OCI-LY1 (cell line): ENCODE measurements at regions not wholly inside any gene's neighbourhood (a gene's known extent, or its start where the extent isn't known, plus 50 kb on each side); places are given as distances from the start of the nearest gene placed in this dataset.
"Not testable (repeated sequence)": the region's sequence is repeated elsewhere in the genome, so short reads cannot be mapped to it uniquely, and the experiment has no call there.

Source experiments
- H2AFZ ChIP-seq: fragments of 200-600 bp; sonication (generic), shearing (Covaris generic); 2 replicates; pipeline ENCODE4 v1.6.0; 2014; ENCODE audit warnings: antibody characterized with exemption, mild to moderate bottlenecking, low read length
- H3F3A ChIP-seq: fragments of 200-600 bp; sonication (generic), shearing (Covaris generic); 2 replicates; pipeline ENCODE4 v1.6.0; 2014; ENCODE audit warnings: mild to moderate bottlenecking, antibody characterized with exemption, low read length, moderate library complexity; ENCODE audit not compliant: insufficient read depth
- H3K27ac ChIP-seq: fragments of 200-600 bp; sonication (generic); 2 replicates; pipeline ENCODE4 v1.5.1; 2014; ENCODE audit warnings: low read length, mixed run types, mild to moderate bottlenecking, low read depth; ENCODE audit not compliant: poor library complexity, severe bottlenecking
- H3K27me3 ChIP-seq: fragments of 200-600 bp; sonication (generic); 2 replicates; pipeline ENCODE4 v1.6.0; 2014; ENCODE audit warnings: antibody characterized with exemption, mild to moderate bottlenecking, low read length, moderate library complexity; ENCODE audit not compliant: insufficient read depth
- H3K36me3 ChIP-seq: fragments of 200-600 bp; sonication (generic); 2 replicates; pipeline ENCODE4 v1.6.1; 2014; ENCODE audit warnings: mild to moderate bottlenecking, antibody characterized with exemption, low read length, moderate library complexity, mixed read lengths; ENCODE audit not compliant: insufficient read depth
- H3K4me1 ChIP-seq: fragments of 200-600 bp; sonication (generic); 2 replicates; pipeline ENCODE4 v1.5.1; 2014; ENCODE audit warnings: mild to moderate bottlenecking, low read length, moderate library complexity; ENCODE audit not compliant: insufficient read depth, severe bottlenecking
- H3K4me2 ChIP-seq: fragments of 200-600 bp; sonication (generic), shearing (Covaris generic); 2 replicates; pipeline ENCODE4 v1.6.1; 2014; ENCODE audit warnings: low read length
- H3K4me3 ChIP-seq: fragments of 200-600 bp; sonication (generic); 2 replicates; pipeline ENCODE4 v1.5.1; 2014; ENCODE audit warnings: low read length, low read depth, mild to moderate bottlenecking, mixed read lengths; ENCODE audit not compliant: poor library complexity, severe bottlenecking
- H3K79me2 ChIP-seq: fragments of 200-600 bp; shearing (Covaris generic); 2 replicates; pipeline ENCODE4 v1.6.1; 2016; ENCODE audit warnings: mixed run types, low read length, mixed read lengths; ENCODE audit not compliant: insufficient read depth
- H3K9ac ChIP-seq: fragments of 200-600 bp; sonication (generic), shearing (Covaris generic); 2 replicates; pipeline ENCODE4 v1.6.1; 2014; ENCODE audit warnings: mild to moderate bottlenecking, low read length, mixed read lengths
- H3K9me2 ChIP-seq: fragments of 200-600 bp; sonication (generic), shearing (Covaris generic); 2 replicates; pipeline ENCODE4 v1.6.1; 2014; ENCODE audit warnings: low read depth, mild to moderate bottlenecking, low read length, mixed read lengths
- H3K9me3 ChIP-seq: fragments of 200-600 bp; shearing (Covaris generic); 2 replicates; pipeline ENCODE4 v1.6.1; 2014; ENCODE audit warnings: low read length, mixed read lengths
- H4K20me1 ChIP-seq: fragments of 200-600 bp; sonication (generic), shearing (Covaris generic); 2 replicates; pipeline ENCODE4 v1.6.0; 2016; ENCODE audit warnings: mild to moderate bottlenecking, low read length; ENCODE audit not compliant: insufficient read depth
- CTCF ChIP-seq: fragments of 200-600 bp; sonication (generic), shearing (Covaris generic); IDR thresholded peaks from 2 replicates; pipeline ENCODE4 v1.5.1; 2017; ENCODE audit warnings: mild to moderate bottlenecking, antibody characterized with exemption, low read length, moderate library complexity, mixed read lengths
- EZH2 ChIP-seq: fragments of 200-600 bp; sonication (generic), shearing (Covaris generic); IDR thresholded peaks from 2 replicates; pipeline ENCODE4 v1.8.0; 2017; ENCODE audit warnings: borderline replicate concordance, mixed run types, mild to moderate bottlenecking, antibody characterized with exemption, low read length, moderate library complexity, mixed read lengths

GRCh38 chr4:72706684-72707083, 137.7 kb upstream of the ADAMTS3 start:
- TF ChIP-seq CTCF (no peak), EZH2 (no peak)

GRCh38 chr4:72704925-72705640, 136.1 kb upstream of the ADAMTS3 start:
- not testable (repeated sequence) for H3K9ac ChIP-seq, H3K4me1 ChIP-seq, H3K4me3 ChIP-seq, H3K4me2 ChIP-seq, H3K27ac ChIP-seq, H3F3A ChIP-seq, H3K9me3 ChIP-seq, H3K27me3 ChIP-seq, H3K9me2 ChIP-seq, H2AFZ ChIP-seq, H3K79me2 ChIP-seq, H4K20me1 ChIP-seq, H3K36me3 ChIP-seq

More at GRCh38 chr4:72706684-72707083, 137.7 kb upstream of the ADAMTS3 start:
- Histone ChIP-seq H3K4me3 (no peak overlapping the region), H3K36me3 (no peaks in the 10 kb centered on the region), H3K9ac (no peak overlapping the region), H3K9me2 (no peaks in the 10 kb centered on the region), H3F3A (no peaks in the 10 kb centered on the region), H3K4me1 (peaks cover 4% of the 10 kb centered on the region), H3K9me3 (no peaks in the 10 kb centered on the region), H3K27me3 (no peaks in the 10 kb centered on the region), H2AFZ (no peak overlapping the region), H3K79me2 (no peaks in the 10 kb centered on the region), H3K27ac (no peak overlapping the region), H3K4me2 (no peak overlapping the region), H4K20me1 (no peaks in the 10 kb centered on the region)

GRCh38 chr4:72702948-72703347, 133.9 kb upstream of the ADAMTS3 start:
- H3K9me2 ChIP-seq = no peaks in the 10 kb centered on the region
- no peak overlapping the region for H2AFZ ChIP-seq
- no peaks in the 10 kb centered on the region for H3K9me3 ChIP-seq
- no peak overlapping the region for H3K4me2 ChIP-seq
- H3K9ac ChIP-seq = no peak overlapping the region
- H3K27me3 ChIP-seq = no peaks in the 10 kb centered on the region
- TF ChIP-seq EZH2 = no peak
- TF ChIP-seq CTCF = no peak
- no peak overlapping the region for H3K27ac ChIP-seq
- no peaks in the 10 kb centered on the region for H3K36me3 ChIP-seq
- no peak overlapping the region for H3K4me3 ChIP-seq
- no peaks in the 10 kb centered on the region for H3K79me2 ChIP-seq
- peaks cover 4% of the 10 kb centered on the region for H3K4me1 ChIP-seq
- no peaks in the 10 kb centered on the region for H3F3A ChIP-seq
- no peaks in the 10 kb centered on the region for H4K20me1 ChIP-seq
